UCSD-AML1 (cell line): ENCODE measurements at regions not wholly inside any gene's neighbourhood (a gene's known extent, or its start where the extent isn't known, plus 50 kb on each side); places are given as distances from the start of the nearest gene placed in this dataset.
"Not testable (repeated sequence)": the region's sequence is repeated elsewhere in the genome, so short reads cannot be mapped to it uniquely, and the experiment has no call there.

Experiments
- DNase-seq: peaks from one replicate; lab custom pipeline; 2025; ENCODE audit not compliant: unreplicated experiment; lab: John Stamatoyannopoulos, UW

DNA sequence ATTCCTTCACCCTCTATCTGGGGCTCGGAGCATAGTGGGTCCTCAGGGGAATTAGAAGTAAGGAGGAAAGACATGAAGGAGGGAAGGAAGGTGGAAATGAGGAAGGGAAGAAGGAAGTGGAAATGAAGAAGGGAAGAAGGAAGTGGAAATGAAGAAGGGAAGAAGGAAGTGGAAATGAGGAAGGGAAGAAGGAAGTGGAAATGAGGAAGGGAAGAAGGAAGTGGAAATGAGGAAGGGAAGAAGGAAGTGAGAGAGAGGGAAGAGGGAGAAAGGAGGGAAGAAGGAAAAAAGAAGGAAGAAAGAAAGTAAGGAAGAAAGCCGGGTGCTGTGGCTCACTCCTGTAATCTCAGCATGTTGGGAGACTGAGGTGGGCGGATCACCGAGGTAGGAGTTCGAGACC is 125.6 kb upstream of the SALL4 start:
- not testable (repeated sequence) for DNase-seq

DNA sequence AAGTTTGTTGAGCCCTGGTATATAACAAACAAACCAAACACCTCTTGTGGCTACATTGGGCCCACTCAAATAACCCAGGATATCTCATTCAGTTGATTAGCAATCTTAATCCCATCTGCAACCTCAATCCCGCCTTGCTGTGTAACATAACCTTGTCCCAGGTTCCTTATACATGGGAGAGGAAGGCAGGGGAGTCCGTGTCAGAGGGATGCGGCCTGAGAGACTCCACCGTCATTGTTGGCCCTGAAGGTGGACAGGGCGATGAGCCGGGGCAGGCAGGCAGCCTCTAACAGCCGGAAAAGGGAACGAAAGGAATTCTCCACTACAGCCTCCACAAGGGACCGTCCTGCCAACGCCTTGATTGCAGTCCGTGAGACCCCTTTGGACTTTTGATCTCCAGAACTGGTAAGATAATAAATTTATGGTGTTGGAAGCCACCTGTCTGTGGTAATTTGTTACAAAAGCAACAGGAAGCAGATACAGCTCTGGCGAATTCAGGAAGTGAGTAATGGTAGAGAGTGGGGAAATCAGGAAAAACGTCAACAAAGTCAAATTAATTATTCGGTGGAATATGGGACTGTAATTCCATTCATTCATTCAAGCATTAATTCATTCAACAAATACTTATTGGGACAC is 124.5 kb upstream of the SALL4 start:
- no peak for DNase-seq

DNA sequence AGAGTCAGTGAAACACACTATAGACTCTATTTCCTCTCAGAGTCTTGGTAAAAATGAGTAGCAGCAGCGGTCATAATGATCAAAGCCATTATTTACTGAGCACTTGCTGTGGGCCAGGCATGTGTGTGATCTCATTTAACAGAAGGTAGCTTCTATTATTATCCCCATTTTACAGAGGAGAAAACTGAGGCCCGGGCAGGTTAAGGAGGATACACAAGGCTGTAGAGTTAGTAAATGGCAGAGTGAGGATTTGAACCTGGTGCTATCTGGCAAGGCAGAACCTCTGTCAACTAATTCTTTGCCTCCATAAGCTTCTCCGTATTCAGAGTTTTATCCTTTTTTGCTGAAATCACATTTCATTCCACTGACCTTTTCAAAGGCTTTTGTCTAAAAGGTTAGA is 122.2 kb upstream of the SALL4 start:
- DNase-seq, result no peak

DNA sequence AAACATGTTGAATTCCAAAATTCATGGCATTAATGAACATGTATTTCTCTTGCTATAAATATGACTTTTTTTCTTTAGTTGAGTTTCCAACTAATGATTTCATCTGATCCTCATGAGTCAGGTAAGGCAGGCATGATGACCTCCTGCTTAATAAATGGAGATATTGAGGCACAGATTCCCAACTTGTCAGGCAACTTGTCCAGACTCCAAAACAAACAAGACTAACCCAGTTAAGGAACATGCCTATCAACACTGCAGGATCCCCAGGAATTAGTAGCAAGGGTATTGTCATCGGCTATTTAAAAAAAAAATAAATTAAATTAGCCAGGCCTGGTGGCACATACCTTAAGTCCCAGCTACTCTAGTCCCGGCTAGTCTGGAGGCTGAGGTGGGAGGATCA is 121.3 kb upstream of the SALL4 start:
- no peak for DNase-seq

DNA sequence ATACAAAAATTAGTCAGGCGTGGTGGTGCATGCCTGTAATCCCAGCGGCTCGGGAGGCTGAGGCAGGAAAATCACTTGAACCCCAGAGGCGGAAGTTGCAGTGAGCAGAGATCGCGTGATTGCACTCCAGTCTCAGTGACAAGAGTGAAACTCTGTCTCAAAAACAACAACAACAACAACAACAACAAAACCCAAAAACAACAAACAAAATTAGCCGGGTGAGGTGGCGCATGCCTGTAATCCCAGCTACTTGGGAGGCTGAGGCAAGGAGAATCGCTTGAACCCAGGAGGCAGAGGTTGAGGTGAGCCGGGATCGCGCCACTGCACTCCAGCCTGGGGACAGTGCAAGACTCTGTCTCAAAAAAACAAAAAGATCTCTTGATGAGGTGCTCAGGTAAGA is 120.5 kb upstream of the SALL4 start:
- not testable (repeated sequence) for DNase-seq

DNA sequence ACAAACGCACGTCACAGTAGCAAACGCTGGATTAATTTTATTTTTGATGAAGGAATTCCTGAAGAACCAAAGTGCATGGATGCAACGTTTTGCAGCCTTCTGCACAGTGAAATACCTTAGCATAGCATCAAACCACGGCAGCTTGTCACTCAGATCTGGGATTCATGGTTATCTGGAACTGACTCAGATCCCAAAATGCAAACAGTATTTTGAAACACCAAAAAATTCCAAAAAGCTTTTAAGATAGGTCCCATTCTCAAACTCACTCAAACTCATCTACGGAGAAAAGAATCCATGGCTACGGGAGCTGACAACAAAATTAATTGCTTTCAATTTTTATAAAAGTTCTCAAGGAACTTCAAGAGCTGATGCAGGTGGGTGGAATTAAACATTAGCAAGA is 116.2 kb upstream of the SALL4 start:
- DNase-seq, result no peak

DNA sequence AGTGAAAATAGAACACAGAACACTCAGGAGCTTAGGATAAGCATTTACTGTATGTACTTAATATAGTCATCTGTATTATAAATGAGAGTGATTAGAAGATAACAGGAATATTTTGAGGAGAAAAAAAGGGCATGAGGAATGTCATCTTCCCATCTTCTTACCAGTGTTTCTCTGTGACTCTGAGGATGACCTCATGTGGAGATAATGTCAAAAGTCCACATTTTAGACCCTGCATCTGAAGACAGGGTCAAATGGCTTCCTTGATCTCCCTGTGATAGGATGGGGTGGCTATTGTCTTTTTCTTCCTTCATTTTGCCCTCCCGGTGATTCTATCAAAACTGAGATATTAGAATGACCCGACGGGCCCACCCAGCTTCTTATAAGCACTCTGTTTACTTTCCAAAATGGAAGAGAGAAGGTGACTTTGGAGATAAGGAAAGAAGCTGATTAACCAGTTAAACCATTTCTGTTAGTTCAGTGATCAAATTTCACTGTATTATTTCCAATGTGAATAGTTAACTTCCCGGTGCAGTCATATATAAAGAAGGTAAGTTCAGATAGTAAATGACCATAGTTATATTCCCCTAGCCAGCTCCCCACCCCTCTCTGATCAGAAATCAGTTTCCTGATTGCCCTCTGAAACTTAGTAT is 115.7 kb upstream of the SALL4 start:
- DNase-seq, result no peak

DNA sequence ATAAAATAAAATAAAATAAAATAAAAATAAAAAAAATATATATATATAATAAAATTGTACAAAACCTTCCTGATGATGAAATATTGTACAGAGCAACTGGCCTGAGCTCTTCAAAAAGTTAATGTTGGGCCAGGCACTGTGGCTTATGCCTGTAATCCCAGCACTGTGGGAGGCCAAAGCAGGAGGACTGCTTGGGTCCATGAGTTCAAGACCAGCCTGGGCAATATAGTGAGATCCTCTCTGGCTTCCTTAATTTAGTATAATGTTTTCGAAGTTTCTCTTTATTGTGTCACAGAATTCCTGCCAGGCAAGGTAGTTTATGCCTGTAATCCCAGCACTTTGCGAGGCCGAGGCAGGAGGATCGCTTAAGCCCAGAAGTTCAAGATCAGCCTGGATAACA is 113.9 kb upstream of the SALL4 start:
- DNase-seq, result no peak

DNA sequence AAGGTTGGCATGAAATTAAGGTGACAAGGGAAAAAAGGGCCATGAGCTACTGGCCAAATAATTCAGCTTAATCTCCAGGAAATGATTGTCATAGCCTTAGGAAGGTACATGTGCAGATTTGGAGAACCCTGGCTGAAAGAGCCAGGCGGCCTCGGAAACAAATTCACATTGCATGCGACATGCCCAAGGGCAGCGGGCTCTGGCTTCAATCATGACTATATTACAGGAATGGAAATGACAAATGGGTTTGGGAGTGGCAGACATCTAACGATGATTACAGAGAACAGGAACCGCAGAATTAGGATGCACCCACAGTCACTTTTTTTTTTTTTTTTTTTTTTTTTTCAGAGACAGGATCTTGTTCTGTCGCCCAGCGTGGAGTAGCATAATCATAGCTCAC is 112.4 kb upstream of the SALL4 start:
- no peak for DNase-seq

DNA sequence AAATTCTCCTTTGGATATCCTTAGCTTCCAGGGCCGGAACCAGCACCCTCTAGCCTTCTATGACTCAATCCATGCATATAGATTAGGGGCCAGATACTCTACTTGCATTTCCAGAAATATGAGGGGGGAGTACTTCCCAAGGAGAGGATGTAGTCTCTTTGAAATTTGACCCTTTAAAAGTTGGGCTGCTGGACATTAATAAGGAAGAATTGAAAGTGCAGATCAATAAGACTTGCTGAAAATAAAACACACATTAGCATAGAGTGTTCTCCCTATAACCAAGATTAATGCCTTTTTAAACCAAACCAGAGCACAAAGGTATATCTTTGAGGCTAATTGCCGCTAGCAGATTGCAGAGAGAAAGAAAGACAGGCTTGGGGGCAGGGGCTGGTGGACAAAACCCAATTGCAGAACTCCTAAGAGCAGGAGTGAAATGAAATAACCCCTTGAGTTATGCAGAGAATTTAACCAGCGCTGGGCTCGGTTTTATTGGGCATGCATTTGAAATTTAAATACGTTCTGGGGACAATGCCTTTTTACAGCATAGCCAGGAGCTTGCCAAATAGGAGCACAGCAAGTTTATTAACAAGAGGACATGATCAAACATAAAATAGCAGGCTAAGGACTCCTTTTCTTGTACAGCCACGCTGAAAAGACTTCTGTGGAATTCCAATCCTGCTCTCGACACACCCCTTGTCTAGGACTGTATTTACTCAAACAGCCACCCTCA is 108.2 kb upstream of the SALL4 start:
- no peak for DNase-seq

DNA sequence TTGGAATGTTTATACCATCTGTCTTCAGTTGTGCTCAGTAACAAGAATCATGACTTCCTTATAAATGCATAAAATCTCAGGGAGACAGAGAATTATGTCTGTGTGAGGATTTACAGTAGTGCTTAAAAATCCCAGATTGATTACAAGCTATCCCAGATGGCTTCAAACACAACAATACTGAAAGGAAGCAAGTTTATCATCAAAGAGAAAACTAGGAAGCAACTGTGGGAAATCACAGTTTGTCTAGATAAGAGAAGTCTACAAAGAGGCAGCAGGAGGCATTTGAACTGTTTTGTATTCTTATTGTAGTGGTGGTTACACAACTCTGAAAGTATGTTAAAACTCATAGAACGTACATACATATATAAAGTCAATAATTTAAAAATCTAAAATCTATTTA is 104.4 kb upstream of the SALL4 start:
- no peak for DNase-seq

DNA sequence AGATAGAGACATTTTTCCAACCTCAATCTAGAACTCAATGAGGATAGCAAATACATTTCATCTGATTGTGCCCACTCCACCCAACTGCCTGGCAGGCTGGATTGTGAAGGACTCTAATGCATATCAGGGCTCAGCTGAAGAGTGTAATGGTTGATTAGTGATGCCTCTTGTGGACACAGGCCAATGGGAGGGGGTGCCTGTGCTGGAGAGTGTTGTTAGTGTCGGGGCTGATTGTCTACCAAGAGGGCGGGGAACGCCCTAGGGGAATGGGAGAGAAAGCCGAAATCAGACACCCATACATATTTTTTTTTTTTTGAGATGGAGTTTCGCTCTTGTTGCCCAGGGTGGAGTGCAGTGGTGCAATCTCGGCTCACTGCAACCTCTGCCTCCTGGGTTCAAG is 103.7 kb upstream of the SALL4 start:
- no peak for DNase-seq

DNA sequence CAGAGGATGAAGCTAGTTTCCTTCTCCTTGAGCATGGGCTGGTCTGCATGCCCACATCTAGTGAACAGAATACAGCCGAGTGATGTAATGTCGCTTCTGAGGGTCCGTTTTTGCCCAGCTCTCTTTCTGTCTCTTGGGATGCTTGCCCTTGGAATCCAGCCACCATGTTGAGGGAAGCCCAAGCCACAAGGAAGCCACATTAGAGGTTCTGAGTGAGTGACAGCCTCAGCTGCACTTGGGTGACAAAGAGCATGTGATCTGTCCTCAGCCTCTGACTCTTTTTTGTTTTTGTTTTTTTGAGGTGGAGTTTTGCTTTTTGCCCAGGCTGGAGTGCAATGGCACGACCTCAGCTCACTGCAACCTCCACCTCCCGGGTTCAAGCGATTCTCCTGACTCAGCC is 100.6 kb upstream of the SALL4 start:
- DNase-seq, result no peak

DNA sequence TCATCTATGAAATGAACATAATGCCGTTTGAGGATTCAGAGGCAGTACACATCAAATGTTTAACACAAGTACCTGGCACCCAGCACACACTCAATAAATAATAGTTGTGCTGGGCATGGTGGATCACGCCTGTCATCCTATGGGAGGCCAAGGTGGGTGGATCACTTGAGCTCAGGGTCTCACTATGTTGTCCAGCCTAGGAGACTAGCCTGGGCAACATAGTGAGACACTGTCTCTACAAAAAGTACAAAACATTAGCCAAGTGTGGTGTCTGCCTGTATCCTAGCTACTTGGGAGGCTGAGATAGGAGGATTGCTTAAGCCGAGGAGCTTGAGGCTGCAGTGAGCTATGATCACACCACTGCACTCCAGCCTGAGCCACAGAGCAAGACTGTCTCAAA is 98.1 kb upstream of the SALL4 start:
- DNase-seq, result no peak

DNA sequence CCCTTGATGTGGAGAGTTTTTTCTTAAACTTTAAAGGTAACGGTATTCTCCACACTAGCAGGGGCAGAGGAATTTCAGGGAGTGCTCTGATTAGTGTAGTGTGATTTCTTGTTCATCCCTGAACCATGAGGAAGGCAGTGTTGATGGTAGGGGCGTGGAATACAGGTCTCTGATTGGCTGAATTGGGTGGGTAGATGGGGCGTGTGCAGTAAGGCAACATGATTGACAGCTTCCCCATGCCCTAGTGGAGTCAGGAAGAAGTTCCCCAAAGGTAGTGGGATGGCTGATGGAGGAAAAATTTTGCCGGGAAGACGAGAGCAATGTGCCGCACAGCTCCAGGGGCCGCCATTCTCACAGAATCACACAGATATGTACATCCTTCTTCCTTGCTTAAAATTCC is 97.4 kb upstream of the SALL4 start:
- no peak for DNase-seq

DNA sequence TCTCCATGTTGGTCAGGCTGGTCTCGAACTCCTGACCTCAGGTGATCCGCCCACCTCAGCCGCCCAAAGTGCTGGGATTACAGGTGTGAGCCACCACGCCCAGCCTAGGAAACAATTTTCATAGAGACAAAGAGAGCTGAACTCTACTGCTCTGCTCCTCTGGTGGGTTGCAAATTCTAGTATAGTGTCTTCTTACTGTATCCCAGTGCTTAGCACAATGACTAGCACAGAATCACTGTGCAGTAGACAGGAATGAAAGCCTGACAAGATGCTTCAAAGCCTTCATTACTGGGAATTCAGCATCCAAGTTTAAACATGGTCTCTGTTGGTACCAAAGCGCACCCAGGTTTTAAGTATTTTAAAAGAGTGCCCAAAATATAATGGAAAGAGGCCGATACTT is 96.5 kb upstream of the SALL4 start:
- DNase-seq, result no peak

DNA sequence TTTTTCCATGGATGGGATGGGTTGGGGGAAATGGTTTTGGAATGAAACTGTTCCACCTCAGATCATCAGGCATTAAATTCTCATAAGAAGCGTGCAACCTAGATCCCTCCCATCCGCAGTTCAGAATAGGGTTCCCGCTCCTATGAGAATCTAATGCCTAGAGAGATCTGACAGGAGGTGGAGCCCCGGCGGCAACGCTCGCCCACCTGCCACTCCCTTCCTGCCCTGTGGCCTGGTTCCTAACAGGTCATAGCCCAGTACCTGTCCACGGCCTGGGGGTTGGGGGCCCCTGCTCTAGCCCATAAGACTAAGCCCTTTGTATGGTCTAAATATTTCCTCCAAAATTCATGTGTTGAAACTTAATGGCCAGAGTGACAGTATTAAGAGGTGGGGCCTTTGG is 92.3 kb upstream of the SALL4 start:
- no peak for DNase-seq

DNA sequence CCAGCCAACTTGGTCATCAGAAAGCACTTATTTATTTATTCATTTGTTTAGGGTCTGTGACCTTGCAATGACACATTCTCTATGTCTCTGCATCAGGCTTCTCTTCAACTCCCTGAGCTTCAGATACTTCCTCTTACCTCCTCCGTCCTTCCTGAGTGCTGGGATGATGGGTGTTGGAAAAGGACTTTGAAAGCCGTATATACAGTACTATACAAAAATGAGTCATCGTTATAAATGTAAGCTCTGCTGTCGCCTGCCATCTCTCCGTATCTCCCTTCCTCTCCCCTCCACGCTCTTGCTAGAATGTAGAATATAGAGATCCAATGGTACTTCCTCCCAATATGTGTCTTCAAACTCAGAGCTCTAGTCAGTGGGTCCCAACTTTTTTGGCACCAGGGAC is 91.9 kb upstream of the SALL4 start:
- no peak for DNase-seq

DNA sequence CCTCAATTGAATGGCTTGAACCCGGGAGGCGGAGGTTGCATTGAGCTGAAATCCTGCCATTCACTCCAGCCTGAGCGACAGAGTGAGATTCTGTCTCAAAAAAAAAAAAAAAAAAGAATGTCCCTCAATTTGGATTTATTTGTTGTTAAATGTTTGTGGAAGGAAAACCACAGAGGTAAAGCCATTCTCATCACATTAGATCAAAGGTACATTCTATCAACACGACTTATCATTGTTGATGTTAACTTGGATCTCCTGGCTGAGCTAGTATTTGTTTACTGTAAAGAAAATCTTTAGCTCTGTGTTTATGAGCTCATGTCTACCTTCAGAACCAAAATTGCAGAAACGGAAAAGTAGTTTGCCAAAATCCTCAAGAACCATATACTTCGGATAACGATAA is 91.4 kb upstream of the SALL4 start:
- no peak for DNase-seq

DNA sequence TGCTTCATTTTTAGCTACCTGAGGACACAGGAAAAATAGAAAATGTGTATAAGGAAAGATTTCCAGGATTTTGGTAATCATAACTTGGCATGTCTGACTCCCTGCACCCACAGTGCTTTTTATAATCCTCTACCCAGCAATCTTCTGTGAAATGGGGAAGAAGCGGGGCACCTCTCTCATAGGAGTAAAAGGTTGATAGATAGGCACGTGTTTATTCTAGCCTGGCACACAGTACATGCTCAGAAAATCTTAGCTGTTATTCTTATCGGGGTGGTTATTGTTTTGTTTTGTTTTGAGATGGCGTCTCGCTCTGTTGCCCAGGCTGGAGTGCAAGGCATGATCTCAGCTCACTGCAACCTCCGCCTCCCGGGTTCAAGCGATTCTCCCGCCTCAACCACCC is 87.7 kb upstream of the SALL4 start:
- DNase-seq, result no peak

DNA sequence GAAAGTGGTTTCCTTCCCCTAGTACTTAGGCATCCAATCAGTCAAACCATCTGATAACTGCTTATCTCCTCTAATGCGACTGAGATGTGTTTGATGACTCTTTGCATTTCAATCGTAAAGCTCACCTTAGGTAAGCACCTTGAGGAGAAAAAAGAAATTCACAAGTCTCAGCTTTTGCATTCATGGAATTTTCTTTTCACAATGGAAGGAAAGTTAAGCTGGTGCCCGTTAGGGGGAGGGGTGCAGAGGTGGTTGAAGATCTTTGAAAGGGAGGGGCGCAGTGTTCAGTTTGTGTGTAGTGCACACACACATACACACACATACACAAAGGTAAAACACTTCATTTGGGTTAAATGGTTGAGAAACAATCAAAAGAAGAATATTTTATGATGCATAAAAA is 87.1 kb upstream of the SALL4 start:
- DNase-seq, result no peak

DNA sequence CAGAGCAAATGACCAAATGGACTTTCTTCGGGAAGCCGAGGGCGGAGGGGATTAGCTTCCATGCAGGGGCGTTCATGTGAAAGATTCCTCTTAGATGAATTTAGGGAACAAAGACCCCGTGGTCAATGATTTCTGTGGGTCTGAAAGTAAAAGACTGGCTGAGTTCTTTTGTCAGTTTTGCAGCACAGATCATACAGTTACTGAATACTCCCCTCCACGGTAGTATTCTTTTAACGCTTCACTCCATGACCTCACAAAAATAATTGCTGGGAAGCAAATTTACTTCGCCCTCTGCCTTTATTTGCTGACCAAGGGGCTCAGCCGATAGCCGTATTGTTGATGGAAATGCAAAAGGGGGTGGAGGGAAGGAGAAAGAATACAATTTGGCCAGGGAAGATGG is 86.0 kb upstream of the SALL4 start:
- DNase-seq, result no peak
